K562 (cell line): ENCODE measurements at regions not wholly inside any gene's neighbourhood (a gene's known extent, or its start where the extent isn't known, plus 50 kb on each side); places are given as distances from the start of the nearest gene placed in this dataset.

Experiments used
- BRD4 ChIP-seq: fragments of 200-600 bp; sonication (generic); IDR thresholded peaks from 2 replicates; pipeline ENCODE4 v1.6.1; 2017; ENCODE audit warnings: inconsistent platforms
- CBX5 ChIP-seq: IDR thresholded peaks from 2 replicates; pipeline ENCODE4 v1.6.1; 2014; ENCODE audit warnings: low read depth, borderline replicate concordance
- COPS2 ChIP-seq: fragments of 450-650 bp; conservative IDR thresholded peaks from 2 replicates; pipeline ENCODE4 v1.6.1; 2016; ENCODE audit warnings: mild to moderate bottlenecking, moderate library complexity
- MLLT1 ChIP-seq, 2 experiments: fragments of 450-650 bp; IDR thresholded peaks; 2 replicates each; pipeline ENCODE4 v1.6.1; 2016
- PHTF2 ChIP-seq: fragments of 250-450 bp; sonication (Bioruptor Pico); IDR thresholded peaks from 2 replicates; pipeline ENCODE4 v1.5.0; 2021; ENCODE audit warnings: mild to moderate bottlenecking
- POU5F1 ChIP-seq: fragments of 150-350 bp; IDR thresholded peaks from 2 replicates; pipeline ENCODE4 v1.6.1; 2014; ENCODE audit warnings: borderline replicate concordance, low read length, low read depth, mild to moderate bottlenecking; ENCODE audit not compliant: partially characterized antibody
- PRPF4 ChIP-seq: fragments of 200-400 bp; formaldehyde crosslinking; IDR thresholded peaks from one replicate; pipeline ENCODE4 v1.6.1; 2017; ENCODE audit warnings: low read length, low read depth, mild to moderate bottlenecking; ENCODE audit not compliant: insufficient read depth, poor library complexity, severe bottlenecking
- ZBTB34 ChIP-seq: fragments of 250-450 bp; sonication (Bioruptor Pico); IDR thresholded peaks from 2 replicates; pipeline ENCODE4 v1.8.0; 2021; ENCODE audit warnings: mild to moderate bottlenecking, moderate library complexity
- ZBTB7A ChIP-seq: IDR thresholded peaks from 2 replicates; pipeline ENCODE4 v1.6.1; 2011; ENCODE audit warnings: low read depth, mild to moderate bottlenecking, low read length, moderate library complexity, borderline replicate concordance; ENCODE audit not compliant: control insufficient read depth
- ZNF184 ChIP-seq: sonication (generic); formaldehyde crosslinking; IDR thresholded peaks from 2 replicates; pipeline ENCODE4 v1.5.0; 2020; ENCODE audit warnings: missing genetic modification reagents
- ZSCAN32 ChIP-seq: fragments of 450-650 bp; formaldehyde crosslinking; IDR thresholded peaks from 2 replicates; pipeline ENCODE4 v1.4.0; 2020; ENCODE audit warnings: mild to moderate bottlenecking, moderate library complexity
- TF ChIP-seq, protein P1 (sequence below): sonication (generic); formaldehyde crosslinking; IDR thresholded peaks from 2 replicates; pipeline ENCODE4 v1.8.0; 2023; ENCODE audit warnings: mild to moderate bottlenecking, missing genetic modification reagents
- TF ChIP-seq, protein P2 (sequence below): sonication (generic); formaldehyde crosslinking; IDR thresholded peaks from 2 replicates; pipeline ENCODE4 v1.8.1; 2023; ENCODE audit warnings: mild to moderate bottlenecking, missing genetic modification reagents
- TF ChIP-seq, protein P3 (sequence below): fragments of 250-450 bp; sonication (Bioruptor Pico); IDR thresholded peaks from 2 replicates; pipeline ENCODE4 v1.4.0; 2020

DNA sequence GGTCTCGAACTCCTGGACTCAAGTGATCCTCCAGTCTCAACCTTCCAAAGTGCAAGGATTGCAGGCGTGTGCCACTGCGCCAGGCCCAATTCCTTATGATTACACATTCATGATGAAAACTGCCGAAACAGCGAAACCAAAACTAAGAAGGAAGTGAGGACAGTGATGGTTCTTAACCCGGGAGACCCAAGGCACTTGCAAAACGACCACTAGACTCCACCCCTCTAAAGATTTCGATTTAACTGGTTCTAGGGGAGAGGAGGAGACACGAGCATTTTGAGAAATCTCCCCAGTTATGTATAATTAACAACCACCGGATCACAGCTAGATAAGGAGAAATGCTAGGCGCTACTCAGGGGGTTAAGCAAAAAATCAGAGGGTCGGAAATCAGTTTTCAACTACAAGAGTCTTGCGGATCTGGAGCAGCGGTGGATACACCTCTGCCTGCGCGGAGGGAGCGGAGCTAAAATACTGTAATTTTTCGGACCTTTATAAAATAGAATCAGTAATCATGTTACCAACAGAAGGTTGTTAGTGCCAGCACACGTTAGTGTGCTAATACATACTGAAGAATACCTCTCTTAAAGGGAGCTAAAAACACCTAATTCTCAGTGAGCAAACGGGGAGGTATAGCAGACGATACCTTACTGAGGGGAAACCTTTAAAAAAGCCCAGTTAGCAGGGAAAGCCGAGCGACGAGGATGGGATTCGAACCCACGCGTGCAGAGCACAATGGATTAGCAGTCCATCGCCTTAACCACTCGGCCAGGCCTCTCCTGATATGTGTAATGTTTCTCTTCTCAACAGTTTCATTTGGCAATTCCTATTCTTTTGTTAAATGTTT lies 60.0 kb upstream of the BTN3A2 start (continued):
- TF ChIP-seq, protein P1, sequence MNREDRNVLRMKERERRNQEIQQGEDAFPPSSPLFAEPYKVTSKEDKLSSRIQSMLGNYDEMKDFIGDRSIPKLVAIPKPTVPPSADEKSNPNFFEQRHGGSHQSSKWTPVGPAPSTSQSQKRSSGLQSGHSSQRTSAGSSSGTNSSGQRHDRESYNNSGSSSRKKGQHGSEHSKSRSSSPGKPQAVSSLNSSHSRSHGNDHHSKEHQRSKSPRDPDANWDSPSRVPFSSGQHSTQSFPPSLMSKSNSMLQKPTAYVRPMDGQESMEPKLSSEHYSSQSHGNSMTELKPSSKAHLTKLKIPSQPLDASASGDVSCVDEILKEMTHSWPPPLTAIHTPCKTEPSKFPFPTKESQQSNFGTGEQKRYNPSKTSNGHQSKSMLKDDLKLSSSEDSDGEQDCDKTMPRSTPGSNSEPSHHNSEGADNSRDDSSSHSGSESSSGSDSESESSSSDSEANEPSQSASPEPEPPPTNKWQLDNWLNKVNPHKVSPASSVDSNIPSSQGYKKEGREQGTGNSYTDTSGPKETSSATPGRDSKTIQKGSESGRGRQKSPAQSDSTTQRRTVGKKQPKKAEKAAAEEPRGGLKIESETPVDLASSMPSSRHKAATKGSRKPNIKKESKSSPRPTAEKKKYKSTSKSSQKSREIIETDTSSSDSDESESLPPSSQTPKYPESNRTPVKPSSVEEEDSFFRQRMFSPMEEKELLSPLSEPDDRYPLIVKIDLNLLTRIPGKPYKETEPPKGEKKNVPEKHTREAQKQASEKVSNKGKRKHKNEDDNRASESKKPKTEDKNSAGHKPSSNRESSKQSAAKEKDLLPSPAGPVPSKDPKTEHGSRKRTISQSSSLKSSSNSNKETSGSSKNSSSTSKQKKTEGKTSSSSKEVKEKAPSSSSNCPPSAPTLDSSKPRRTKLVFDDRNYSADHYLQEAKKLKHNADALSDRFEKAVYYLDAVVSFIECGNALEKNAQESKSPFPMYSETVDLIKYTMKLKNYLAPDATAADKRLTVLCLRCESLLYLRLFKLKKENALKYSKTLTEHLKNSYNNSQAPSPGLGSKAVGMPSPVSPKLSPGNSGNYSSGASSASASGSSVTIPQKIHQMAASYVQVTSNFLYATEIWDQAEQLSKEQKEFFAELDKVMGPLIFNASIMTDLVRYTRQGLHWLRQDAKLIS (CRISPR knock-in tag) = no peak
- no peak for TF ChIP-seq ZSCAN32 (CRISPR knock-in tag)
- TF ChIP-seq PHTF2 (CRISPR knock-in tag) = peak; percentile 73; the same call in 1 of the 2 replicates
- peak in 1 of 2 experiments; percentile 95; a peak in 3 of 4 replicates for TF ChIP-seq MLLT1 (IDR thresholded peaks at IDR 0.05)
- TF ChIP-seq ZBTB7A = no peak
- no peak for TF ChIP-seq ZNF184
- TF ChIP-seq POU5F1 = no peak
- TF ChIP-seq, protein P2, sequence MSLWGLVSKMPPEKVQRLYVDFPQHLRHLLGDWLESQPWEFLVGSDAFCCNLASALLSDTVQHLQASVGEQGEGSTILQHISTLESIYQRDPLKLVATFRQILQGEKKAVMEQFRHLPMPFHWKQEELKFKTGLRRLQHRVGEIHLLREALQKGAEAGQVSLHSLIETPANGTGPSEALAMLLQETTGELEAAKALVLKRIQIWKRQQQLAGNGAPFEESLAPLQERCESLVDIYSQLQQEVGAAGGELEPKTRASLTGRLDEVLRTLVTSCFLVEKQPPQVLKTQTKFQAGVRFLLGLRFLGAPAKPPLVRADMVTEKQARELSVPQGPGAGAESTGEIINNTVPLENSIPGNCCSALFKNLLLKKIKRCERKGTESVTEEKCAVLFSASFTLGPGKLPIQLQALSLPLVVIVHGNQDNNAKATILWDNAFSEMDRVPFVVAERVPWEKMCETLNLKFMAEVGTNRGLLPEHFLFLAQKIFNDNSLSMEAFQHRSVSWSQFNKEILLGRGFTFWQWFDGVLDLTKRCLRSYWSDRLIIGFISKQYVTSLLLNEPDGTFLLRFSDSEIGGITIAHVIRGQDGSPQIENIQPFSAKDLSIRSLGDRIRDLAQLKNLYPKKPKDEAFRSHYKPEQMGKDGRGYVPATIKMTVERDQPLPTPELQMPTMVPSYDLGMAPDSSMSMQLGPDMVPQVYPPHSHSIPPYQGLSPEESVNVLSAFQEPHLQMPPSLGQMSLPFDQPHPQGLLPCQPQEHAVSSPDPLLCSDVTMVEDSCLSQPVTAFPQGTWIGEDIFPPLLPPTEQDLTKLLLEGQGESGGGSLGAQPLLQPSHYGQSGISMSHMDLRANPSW (CRISPR knock-in tag) = no peak; the same call in 1 of the 2 replicates
- no peak for TF ChIP-seq PRPF4
- no peak for TF ChIP-seq COPS2
- TF ChIP-seq CBX5 = no peak
- TF ChIP-seq BRD4 = peak; percentile 88; the same call in 1 of the 2 replicates
- TF ChIP-seq, protein P3, sequence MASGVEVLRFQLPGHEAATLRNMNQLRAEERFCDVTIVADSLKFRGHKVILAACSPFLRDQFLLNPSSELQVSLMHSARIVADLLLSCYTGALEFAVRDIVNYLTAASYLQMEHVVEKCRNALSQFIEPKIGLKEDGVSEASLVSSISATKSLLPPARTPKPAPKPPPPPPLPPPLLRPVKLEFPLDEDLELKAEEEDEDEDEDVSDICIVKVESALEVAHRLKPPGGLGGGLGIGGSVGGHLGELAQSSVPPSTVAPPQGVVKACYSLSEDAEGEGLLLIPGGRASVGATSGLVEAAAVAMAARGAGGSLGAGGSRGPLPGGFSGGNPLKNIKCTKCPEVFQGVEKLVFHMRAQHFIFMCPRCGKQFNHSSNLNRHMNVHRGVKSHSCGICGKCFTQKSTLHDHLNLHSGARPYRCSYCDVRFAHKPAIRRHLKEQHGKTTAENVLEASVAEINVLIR (CRISPR knock-in tag) = no peak; the same call in 1 of the 2 replicates
- no peak for TF ChIP-seq ZBTB34
